ENCODE measurements at regions not wholly inside any gene's neighbourhood (a gene's known extent, or its start where the extent isn't known, plus 50 kb on each side); places are given as distances from the start of the nearest gene placed in this dataset.

DNA sequence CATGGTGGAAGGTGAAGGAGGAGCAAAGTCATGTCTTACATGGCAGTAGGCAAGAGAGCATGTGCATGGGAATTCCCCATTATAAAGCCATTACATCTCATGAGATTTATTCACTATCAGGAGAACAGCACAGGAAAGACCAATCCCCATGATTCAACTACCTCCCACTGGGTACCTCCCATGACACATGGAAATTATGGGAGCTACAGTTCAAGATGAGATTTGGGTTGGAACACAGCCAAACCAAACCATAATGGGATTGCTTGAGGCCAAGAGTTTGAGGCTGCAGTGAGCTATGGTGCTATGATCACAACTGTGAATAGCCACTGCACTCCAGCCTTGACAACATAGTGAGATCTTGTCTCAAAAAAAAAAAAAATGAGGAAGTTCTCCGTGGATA, 581.8 kb downstream of the TAF11L14 start:
- no peaks in the 10 kb centered on the region for H3K9me3 ChIP-seq (ENCODE audit: control insufficient read depth in 2 of 2, low read length in 2 of 2)
- H3K4me3 ChIP-seq (ENCODE audit: low read length in 2 of 2), result no peak overlapping the region
- no peak overlapping the region for H3K9ac ChIP-seq (ENCODE audit: low read depth in 1 of 2, low read length in 2 of 2)
- no peak overlapping the region for H3K27ac ChIP-seq (ENCODE audit: low read depth in 2 of 2, low read length in 2 of 2)
- no peaks in the 10 kb centered on the region for H3K36me3 ChIP-seq (ENCODE audit: control insufficient read depth in 2 of 2, insufficient read depth in 2 of 2, low read length in 2 of 2)
- H3K27me3 ChIP-seq (ENCODE audit: control insufficient read depth in 2 of 2, insufficient read depth in 2 of 2, low read length in 2 of 2), result no peaks in the 10 kb centered on the region
- no peaks in the 10 kb centered on the region for H3K4me1 ChIP-seq (ENCODE audit: control insufficient read depth in 2 of 2, insufficient read depth in 2 of 2, low read length in 2 of 2)

DNA sequence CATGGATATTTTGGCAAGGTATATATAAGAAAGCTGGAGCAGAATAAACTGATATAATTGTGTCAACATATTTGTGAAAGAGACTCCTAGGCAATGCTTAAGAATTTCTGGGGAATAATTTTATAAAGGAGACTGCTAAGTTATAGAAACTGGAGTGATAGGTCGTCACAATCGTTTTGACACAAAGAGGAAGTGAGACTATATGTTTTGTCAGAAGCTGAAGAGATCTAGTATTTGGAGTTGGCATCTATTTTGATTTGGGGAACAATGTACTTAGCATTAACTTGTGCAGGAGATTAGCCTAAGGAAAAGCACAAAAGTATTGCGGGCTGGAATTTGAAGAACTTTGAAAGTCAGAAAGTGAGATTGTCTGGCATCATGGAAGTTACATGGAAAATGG, 582.5 kb downstream of the TAF11L14 start:
- Histone ChIP-seq H3K9me3 (ENCODE audit: control insufficient read depth in 2 of 2, low read length in 2 of 2) (no peaks in the 10 kb centered on the region), H3K36me3 (ENCODE audit: control insufficient read depth in 2 of 2, insufficient read depth in 2 of 2, low read length in 2 of 2) (no peaks in the 10 kb centered on the region), H3K27ac (ENCODE audit: low read depth in 2 of 2, low read length in 2 of 2) (no peak overlapping the region), H3K27me3 (ENCODE audit: control insufficient read depth in 2 of 2, insufficient read depth in 2 of 2, low read length in 2 of 2) (no peaks in the 10 kb centered on the region), H3K9ac (ENCODE audit: low read depth in 1 of 2, low read length in 2 of 2) (no peak overlapping the region), H3K4me3 (ENCODE audit: low read length in 2 of 2) (no peak overlapping the region), H3K4me1 (ENCODE audit: control insufficient read depth in 2 of 2, insufficient read depth in 2 of 2, low read length in 2 of 2) (no peaks in the 10 kb centered on the region)

DNA sequence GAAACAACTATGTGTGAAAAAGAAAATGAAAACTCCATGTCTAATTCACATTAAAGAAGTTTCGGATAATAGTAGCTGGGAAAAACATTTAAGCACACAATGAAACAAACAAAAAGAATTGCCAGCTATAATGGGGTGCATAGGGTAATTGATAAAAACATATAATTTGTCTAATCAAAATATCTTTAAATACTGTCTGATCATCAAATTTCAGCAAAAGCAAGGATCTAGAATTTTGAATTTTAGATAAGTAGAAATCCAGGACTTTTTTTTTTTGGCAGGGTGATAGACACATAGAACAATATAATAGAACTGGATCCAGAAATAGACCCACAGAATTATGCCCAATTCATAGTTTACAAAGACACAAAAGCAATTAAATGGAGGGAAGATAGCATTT, 585.0 kb downstream of the TAF11L14 start:
- no peaks in the 10 kb centered on the region for H3K36me3 ChIP-seq (ENCODE audit: control insufficient read depth in 2 of 2, insufficient read depth in 2 of 2, low read length in 2 of 2)
- no peak overlapping the region for H3K4me3 ChIP-seq (ENCODE audit: low read length in 2 of 2)
- no peak overlapping the region for H3K9ac ChIP-seq (ENCODE audit: low read depth in 1 of 2, low read length in 2 of 2)
- no peaks in the 10 kb centered on the region for H3K27me3 ChIP-seq (ENCODE audit: control insufficient read depth in 2 of 2, insufficient read depth in 2 of 2, low read length in 2 of 2)
- H3K4me1 ChIP-seq (ENCODE audit: control insufficient read depth in 2 of 2, insufficient read depth in 2 of 2, low read length in 2 of 2), result no peaks in the 10 kb centered on the region
- no peak overlapping the region for H3K27ac ChIP-seq (ENCODE audit: low read depth in 2 of 2, low read length in 2 of 2)
- no peaks in the 10 kb centered on the region for H3K9me3 ChIP-seq (ENCODE audit: control insufficient read depth in 2 of 2, low read length in 2 of 2)

DNA sequence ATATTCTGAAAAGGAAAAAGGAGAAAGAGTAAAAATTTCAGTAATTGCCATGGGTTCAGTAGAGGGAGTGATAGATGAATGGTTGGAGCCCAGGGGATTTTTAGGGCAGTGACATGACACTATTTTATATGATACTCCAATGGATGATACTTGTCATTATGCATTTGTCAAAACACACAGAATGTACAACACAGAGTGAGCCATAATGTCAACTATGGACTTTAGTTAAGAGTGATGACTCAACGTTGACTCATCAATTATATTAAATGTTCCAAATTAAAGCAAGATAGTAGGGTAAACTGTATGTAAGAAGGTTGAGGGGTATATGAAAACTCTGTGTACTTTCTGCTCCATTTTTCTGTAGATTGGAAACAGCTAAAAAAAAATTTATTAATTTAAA, 586.4 kb downstream of the TAF11L14 start:
- Histone ChIP-seq H3K27me3 (ENCODE audit: control insufficient read depth in 2 of 2, insufficient read depth in 2 of 2, low read length in 2 of 2) (no peaks in the 10 kb centered on the region), H3K4me1 (ENCODE audit: control insufficient read depth in 2 of 2, insufficient read depth in 2 of 2, low read length in 2 of 2) (no peaks in the 10 kb centered on the region), H3K4me3 (ENCODE audit: low read length in 2 of 2) (no peak overlapping the region), H3K9ac (ENCODE audit: low read depth in 1 of 2, low read length in 2 of 2) (no peak overlapping the region), H3K27ac (ENCODE audit: low read depth in 2 of 2, low read length in 2 of 2) (no peak overlapping the region), H3K36me3 (ENCODE audit: control insufficient read depth in 2 of 2, insufficient read depth in 2 of 2, low read length in 2 of 2) (no peaks in the 10 kb centered on the region), H3K9me3 (ENCODE audit: control insufficient read depth in 2 of 2, low read length in 2 of 2) (no peaks in the 10 kb centered on the region)

DNA sequence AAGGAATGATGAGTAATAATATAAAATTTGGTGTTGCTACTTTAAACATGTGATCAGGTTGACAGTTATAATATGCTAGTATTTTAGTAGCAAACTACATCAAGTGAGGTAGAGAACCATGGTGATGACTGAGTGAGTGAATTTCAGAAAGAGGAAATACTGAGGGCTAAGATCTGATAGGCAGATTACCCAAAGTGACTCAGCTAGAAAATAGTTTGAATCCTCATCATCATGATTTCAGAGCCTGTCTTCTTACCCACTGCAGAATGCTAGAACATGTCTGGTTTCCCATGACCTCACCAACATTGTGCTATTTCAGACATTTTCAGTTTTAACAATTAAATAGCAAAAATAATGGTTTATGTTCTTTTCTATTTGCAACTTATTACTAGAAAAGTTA, 602.1 kb downstream of the TAF11L14 start:
- H3K27ac ChIP-seq (ENCODE audit: low read depth in 2 of 2, low read length in 2 of 2), result no peak overlapping the region
- H3K9ac ChIP-seq (ENCODE audit: low read depth in 1 of 2, low read length in 2 of 2), result no peak overlapping the region
- no peaks in the 10 kb centered on the region for H3K9me3 ChIP-seq (ENCODE audit: control insufficient read depth in 2 of 2, low read length in 2 of 2)
- H3K4me1 ChIP-seq (ENCODE audit: control insufficient read depth in 2 of 2, insufficient read depth in 2 of 2, low read length in 2 of 2), result no peaks in the 10 kb centered on the region
- no peaks in the 10 kb centered on the region for H3K36me3 ChIP-seq (ENCODE audit: control insufficient read depth in 2 of 2, insufficient read depth in 2 of 2, low read length in 2 of 2)
- no peak overlapping the region for H3K4me3 ChIP-seq (ENCODE audit: low read length in 2 of 2)
- H3K27me3 ChIP-seq (ENCODE audit: control insufficient read depth in 2 of 2, insufficient read depth in 2 of 2, low read length in 2 of 2), result no peaks in the 10 kb centered on the region

DNA sequence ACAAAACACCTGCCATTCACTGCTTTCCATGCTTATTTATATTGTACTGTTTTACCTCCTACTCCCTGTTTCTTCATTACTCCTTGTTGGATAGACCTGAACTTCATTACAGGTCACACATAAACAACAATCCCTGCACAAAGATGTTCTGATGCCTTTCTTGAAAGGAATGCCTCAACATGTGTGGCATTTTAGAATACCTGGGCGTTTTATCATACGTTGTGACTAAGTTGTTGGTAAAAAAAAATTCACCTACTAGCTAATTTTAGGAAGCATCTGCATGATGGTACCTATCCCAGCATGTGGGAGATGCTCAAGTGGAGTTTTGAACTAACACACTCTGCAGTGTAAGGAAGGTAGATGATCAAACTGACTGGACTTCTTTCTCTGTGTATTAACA, 604.1 kb downstream of the TAF11L14 start:
- Histone ChIP-seq H3K27ac (ENCODE audit: low read depth in 2 of 2, low read length in 2 of 2) (no peak overlapping the region), H3K4me3 (ENCODE audit: low read length in 2 of 2) (no peak overlapping the region)

DNA sequence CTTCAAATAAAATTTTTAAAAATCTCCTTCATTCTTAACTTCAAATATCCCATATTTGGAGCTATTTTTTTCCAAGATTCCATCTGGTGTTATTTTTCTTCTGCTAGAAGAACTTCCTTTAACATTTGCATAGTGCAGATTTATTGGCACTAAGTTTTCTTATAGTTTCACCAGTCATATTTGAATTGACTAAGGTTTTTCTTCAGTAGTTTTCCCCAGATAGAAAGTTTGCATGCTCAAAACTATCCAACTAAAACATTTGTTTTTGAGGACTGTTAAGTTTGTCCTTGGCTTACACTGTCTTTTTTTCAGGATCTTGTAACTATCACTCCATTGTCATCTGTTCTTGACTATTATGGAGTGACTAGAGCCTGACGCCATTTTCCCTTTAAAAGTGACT, 606.7 kb downstream of the TAF11L14 start:
- H3K9me3 ChIP-seq (ENCODE audit: control insufficient read depth in 2 of 2, low read length in 2 of 2), result no peaks in the 10 kb centered on the region
- no peaks in the 10 kb centered on the region for H3K36me3 ChIP-seq (ENCODE audit: control insufficient read depth in 2 of 2, insufficient read depth in 2 of 2, low read length in 2 of 2)
- H3K9ac ChIP-seq (ENCODE audit: low read depth in 1 of 2, low read length in 2 of 2), result no peak overlapping the region
- no peak overlapping the region for H3K27ac ChIP-seq (ENCODE audit: low read depth in 2 of 2, low read length in 2 of 2)
- no peak overlapping the region for H3K4me3 ChIP-seq (ENCODE audit: low read length in 2 of 2)
- H3K4me1 ChIP-seq (ENCODE audit: control insufficient read depth in 2 of 2, insufficient read depth in 2 of 2, low read length in 2 of 2), result no peaks in the 10 kb centered on the region
- no peaks in the 10 kb centered on the region for H3K27me3 ChIP-seq (ENCODE audit: control insufficient read depth in 2 of 2, insufficient read depth in 2 of 2, low read length in 2 of 2)

More for the DNA sequence above, 604.1 kb downstream of the TAF11L14 start:
- Histone ChIP-seq H3K9ac (ENCODE audit: low read depth in 1 of 2, low read length in 2 of 2) (no peak overlapping the region), H3K27me3 (ENCODE audit: control insufficient read depth in 2 of 2, insufficient read depth in 2 of 2, low read length in 2 of 2) (no peaks in the 10 kb centered on the region), H3K4me1 (ENCODE audit: control insufficient read depth in 2 of 2, insufficient read depth in 2 of 2, low read length in 2 of 2) (no peaks in the 10 kb centered on the region), H3K36me3 (ENCODE audit: control insufficient read depth in 2 of 2, insufficient read depth in 2 of 2, low read length in 2 of 2) (no peaks in the 10 kb centered on the region), H3K9me3 (ENCODE audit: control insufficient read depth in 2 of 2, low read length in 2 of 2) (no peaks in the 10 kb centered on the region)

DNA sequence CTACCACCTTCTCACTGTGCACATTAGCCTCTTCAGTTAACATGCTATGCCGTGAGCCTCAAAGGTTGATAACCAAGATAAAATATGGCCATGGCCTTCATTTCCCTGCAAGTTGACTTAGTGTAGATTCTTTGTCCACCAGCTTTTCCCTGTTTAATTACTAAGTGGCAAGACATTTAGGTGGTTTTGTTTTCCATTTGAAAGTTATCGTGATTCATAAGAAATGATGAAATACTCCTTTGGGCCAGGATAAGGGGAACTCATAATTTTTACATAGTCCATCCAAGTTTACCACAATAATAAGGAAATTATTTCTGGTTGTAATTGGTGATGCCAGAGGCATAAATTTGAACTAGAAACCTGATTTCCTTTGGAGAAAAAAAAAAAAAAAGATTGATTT, 609.6 kb downstream of the TAF11L14 start:
- Histone ChIP-seq H3K4me1 (ENCODE audit: control insufficient read depth in 2 of 2, insufficient read depth in 2 of 2, low read length in 2 of 2) (no peaks in the 10 kb centered on the region), H3K36me3 (ENCODE audit: control insufficient read depth in 2 of 2, insufficient read depth in 2 of 2, low read length in 2 of 2) (no peaks in the 10 kb centered on the region), H3K4me3 (ENCODE audit: low read length in 2 of 2) (no peak overlapping the region), H3K9ac (ENCODE audit: low read depth in 1 of 2, low read length in 2 of 2) (no peak overlapping the region), H3K27me3 (ENCODE audit: control insufficient read depth in 2 of 2, insufficient read depth in 2 of 2, low read length in 2 of 2) (no peaks in the 10 kb centered on the region), H3K9me3 (ENCODE audit: control insufficient read depth in 2 of 2, low read length in 2 of 2) (no peaks in the 10 kb centered on the region), H3K27ac (ENCODE audit: low read depth in 2 of 2, low read length in 2 of 2) (no peak overlapping the region)

DNA sequence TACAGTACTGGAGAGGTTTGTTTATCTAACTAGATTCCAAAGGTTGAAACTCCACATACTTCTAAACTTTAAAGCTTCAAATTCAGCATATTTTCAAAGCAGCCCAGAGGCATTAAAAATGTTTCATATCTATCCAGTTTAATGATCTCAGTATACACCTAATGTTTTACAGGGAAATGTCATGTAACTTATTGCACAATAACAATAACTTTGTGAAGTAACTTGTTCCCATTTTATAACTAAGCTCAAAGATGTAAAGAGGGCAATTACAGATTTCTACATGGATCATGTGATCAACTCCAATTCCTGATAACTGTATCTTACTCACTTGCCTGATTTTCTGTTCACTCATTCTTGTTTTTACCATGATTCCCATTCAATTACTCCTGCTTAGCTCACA, 610.0 kb downstream of the TAF11L14 start:
- Histone ChIP-seq H3K4me3 (ENCODE audit: low read length in 2 of 2) (no peak overlapping the region), H3K4me1 (ENCODE audit: control insufficient read depth in 2 of 2, insufficient read depth in 2 of 2, low read length in 2 of 2) (no peaks in the 10 kb centered on the region), H3K27me3 (ENCODE audit: control insufficient read depth in 2 of 2, insufficient read depth in 2 of 2, low read length in 2 of 2) (no peaks in the 10 kb centered on the region), H3K9me3 (ENCODE audit: control insufficient read depth in 2 of 2, low read length in 2 of 2) (no peaks in the 10 kb centered on the region), H3K27ac (ENCODE audit: low read depth in 2 of 2, low read length in 2 of 2) (no peak overlapping the region), H3K36me3 (ENCODE audit: control insufficient read depth in 2 of 2, insufficient read depth in 2 of 2, low read length in 2 of 2) (no peaks in the 10 kb centered on the region), H3K9ac (ENCODE audit: low read depth in 1 of 2, low read length in 2 of 2) (no peak overlapping the region)

DNA sequence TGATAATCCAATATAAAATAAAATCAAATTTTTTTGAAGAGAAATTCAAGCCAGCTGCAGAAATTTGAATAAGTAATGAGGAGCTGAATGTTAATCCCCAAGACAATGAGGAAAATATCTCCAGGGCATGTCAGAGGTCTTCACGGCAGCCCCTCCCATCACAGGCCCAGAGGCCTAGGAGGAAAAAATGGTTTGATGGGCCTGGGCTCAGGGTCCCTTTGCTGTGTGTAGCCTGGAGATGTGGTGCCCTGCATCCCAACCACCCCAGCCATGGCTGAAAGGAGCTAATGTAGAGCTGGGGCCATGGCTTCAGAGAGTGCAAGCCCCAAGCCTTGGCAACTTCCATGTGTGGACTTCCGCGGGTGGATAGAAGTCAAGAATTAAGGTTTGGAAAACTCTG, 618.3 kb downstream of the TAF11L14 start:
- H3K4me1 ChIP-seq (ENCODE audit: control insufficient read depth in 2 of 2, insufficient read depth in 2 of 2, low read length in 2 of 2), result no peaks in the 10 kb centered on the region
- no peak overlapping the region for H3K9ac ChIP-seq (ENCODE audit: low read depth in 1 of 2, low read length in 2 of 2)
- H3K4me3 ChIP-seq (ENCODE audit: low read length in 2 of 2), result no peak overlapping the region
- no peaks in the 10 kb centered on the region for H3K9me3 ChIP-seq (ENCODE audit: control insufficient read depth in 2 of 2, low read length in 2 of 2)
- H3K27ac ChIP-seq (ENCODE audit: low read depth in 2 of 2, low read length in 2 of 2), result no peak overlapping the region
- no peaks in the 10 kb centered on the region for H3K27me3 ChIP-seq (ENCODE audit: control insufficient read depth in 2 of 2, insufficient read depth in 2 of 2, low read length in 2 of 2)
- H3K36me3 ChIP-seq (ENCODE audit: control insufficient read depth in 2 of 2, insufficient read depth in 2 of 2, low read length in 2 of 2), result no peaks in the 10 kb centered on the region
